GM12878 (cell line): ENCODE measurements at regions not wholly inside any gene's neighbourhood (a gene's known extent, or its start where the extent isn't known, plus 50 kb on each side); places are given as distances from the start of the nearest gene placed in this dataset.

Source experiments
- ATAC-seq: fragments of 200-7000 bp; cut with Tn5 transposase; 3 replicates; pipeline ENCODE4 v1.9.1; 2020; ENCODE audit warnings: mild to moderate bottlenecking, moderate library complexity
- BruUV-seq: library from RNA; stranded (reverse); fragments of 400-500 nt; replicated peaks from 2 replicates; lab custom pipeline; 2021; lab: Mats Ljungman, UMichigan
- CTCF ChIA-PET: fragments of 300-600 bp; sonication (Branson Sonifier 250); formaldehyde crosslinking; extraction: SDS; loops from one replicate; lab custom pipeline; 2021; ENCODE audit warnings: inconsistent platforms; lab: Yijun Ruan, JAX
- POLR2A ChIA-PET: fragments of 350-600 bp; formaldehyde crosslinking; extraction: SDS; loops from one replicate; lab custom pipeline; 2021; ENCODE audit warnings: inconsistent platforms; lab: Charles Lee
- RAD21 ChIA-PET: fragments of 300-600 bp; sonication (Branson Sonifier 250); formaldehyde crosslinking; loops from one replicate; lab custom pipeline; 2023; ENCODE audit warnings: antibody characterized with exemption; ENCODE audit not compliant: unreplicated experiment; lab: Charles Lee
- SMC1A ChIA-PET: fragments of 300-600 bp; sonication (Branson Sonifier 250); formaldehyde crosslinking; loops from one replicate; lab custom pipeline; 2023; ENCODE audit not compliant: unreplicated experiment, uncharacterized antibody; lab: Charles Lee
- DNase-seq: peaks from one replicate; pipeline ENCODE4 v3.0.0-alpha.2; 2011; ENCODE audit warnings: low read depth, low spot score
- FAIRE-seq: peaks from 3 replicates; lab custom pipeline; 2011; peaks lifted over from hg19 to GRCh38; lab: Jason Lieb, UNC
- H2AFZ ChIP-seq: 2 replicates; pipeline ENCODE4 v1.6.0; 2011; ENCODE audit warnings: low read depth, low read length, control low read depth; ENCODE audit not compliant: control insufficient read depth
- H3K27ac ChIP-seq: 2 replicates; pipeline ENCODE4 v1.5.1; 2011; ENCODE audit warnings: control low read depth; ENCODE audit not compliant: control insufficient read depth, insufficient read depth
- H3K27me3 ChIP-seq, 2 experiments: replicated peaks in 1 of 2; 2 replicates each; pipeline versions ENCODE4 v1.6.0 to v1.6.1; 2011; ENCODE audit warnings: low read length in 1 of 2; ENCODE audit not compliant: control insufficient read depth in 2 of 2, insufficient read depth in 2 of 2
- H3K36me3 ChIP-seq, 2 experiments: 2 replicates each; pipeline ENCODE4 v1.5.1; 2011; ENCODE audit warnings: low read length in 1 of 2; ENCODE audit not compliant: control insufficient read depth in 2 of 2, insufficient read depth in 2 of 2
- H3K4me1 ChIP-seq: 2 replicates; pipeline ENCODE4 v1.6.1; 2011; ENCODE audit warnings: mild to moderate bottlenecking, low read length, moderate library complexity, mixed read lengths; ENCODE audit not compliant: control insufficient read depth, insufficient read depth
- H3K4me2 ChIP-seq: 2 replicates; pipeline ENCODE4 v1.6.0; 2011; ENCODE audit warnings: control low read depth; ENCODE audit not compliant: control insufficient read depth, insufficient read depth
- H3K4me3 ChIP-seq: fragments of 200-600 bp; sonication (generic); 2 replicates; pipeline ENCODE4 v1.5.1; 2016
- H3K79me2 ChIP-seq: 2 replicates; pipeline ENCODE4 v1.6.0; 2011; ENCODE audit warnings: low read length; ENCODE audit not compliant: control insufficient read depth, insufficient read depth
- H3K9ac ChIP-seq: 2 replicates; pipeline ENCODE4 v1.8.0; 2011; ENCODE audit warnings: low read length, control low read depth, mixed read lengths; ENCODE audit not compliant: control insufficient read depth, insufficient read depth
- H3K9me3 ChIP-seq: replicated peaks from 3 replicates; pipeline ENCODE4 v1.5.1; 2011; ENCODE audit warnings: mild to moderate bottlenecking, low read length; ENCODE audit not compliant: control insufficient read depth, insufficient read depth
- H4K20me1 ChIP-seq: 2 replicates; pipeline ENCODE4 v1.6.0; 2011; ENCODE audit not compliant: control insufficient read depth, insufficient read depth
- ATF3 ChIP-seq: IDR thresholded peaks from 2 replicates; pipeline ENCODE4 v1.6.1; 2011; ENCODE audit warnings: low read depth, mild to moderate bottlenecking, low read length, moderate library complexity, borderline replicate concordance; ENCODE audit errors: extremely low read depth
- BACH1 ChIP-seq: fragments of 450-650 bp; IDR thresholded peaks from 2 replicates; pipeline ENCODE4 v1.6.1; 2017; ENCODE audit warnings: mild to moderate bottlenecking, borderline replicate concordance
- CHD2 ChIP-seq: IDR thresholded peaks from 2 replicates; pipeline ENCODE4 v1.6.1; 2011; ENCODE audit warnings: low read depth, low read length, improper control_type of control experiment, borderline replicate concordance
- ELK1 ChIP-seq: IDR thresholded peaks from 2 replicates; pipeline ENCODE4 v1.6.1; 2012; ENCODE audit warnings: low read depth, low read length, improper control_type of control experiment
- IRF3 ChIP-seq: fragments of 450-650 bp; IDR thresholded peaks from 2 replicates; pipeline ENCODE4 v1.6.1; 2014; ENCODE audit warnings: mild to moderate bottlenecking
- JUND ChIP-seq: IDR thresholded peaks from 2 replicates; pipeline ENCODE4 v1.6.1; 2012; ENCODE audit warnings: low read depth, mild to moderate bottlenecking, low read length, improper control_type of control experiment, moderate library complexity
- MTA2 ChIP-seq: fragments of 450-650 bp; IDR thresholded peaks from 2 replicates; pipeline ENCODE4 v1.6.1; 2016; ENCODE audit warnings: low read depth, mild to moderate bottlenecking, moderate library complexity
- MTA3 ChIP-seq: IDR thresholded peaks from 2 replicates; pipeline ENCODE4 v1.6.1; 2012; ENCODE audit warnings: low read length, inconsistent platforms, borderline replicate concordance
- MYC ChIP-seq: IDR thresholded peaks from 2 replicates; pipeline ENCODE4 v1.6.1; 2011; ENCODE audit warnings: mild to moderate bottlenecking, low read length, moderate library complexity, inconsistent platforms; ENCODE audit not compliant: insufficient read depth, insufficient replicate concordance, insufficient read length, severe bottlenecking
- RELA ChIP-seq: fragments of 450-650 bp; IDR thresholded peaks from 2 replicates; pipeline ENCODE4 v1.8.0; 2014; ENCODE audit warnings: borderline replicate concordance; ENCODE audit not compliant: partially characterized antibody
- SUPT20H ChIP-seq: IDR thresholded peaks from 2 replicates; pipeline ENCODE4 v1.6.1; 2011; ENCODE audit warnings: low read depth, mild to moderate bottlenecking, low read length, moderate library complexity, borderline replicate concordance; ENCODE audit not compliant: control insufficient read depth
- ZNF384 ChIP-seq: IDR thresholded peaks from 2 replicates; pipeline ENCODE4 v1.6.1; 2012; ENCODE audit warnings: low read depth, mild to moderate bottlenecking, low read length, improper control_type of control experiment, borderline replicate concordance
- ZSCAN29 ChIP-seq: fragments of 450-650 bp; IDR thresholded peaks from 2 replicates; pipeline ENCODE4 v1.6.1; 2017; ENCODE audit warnings: mild to moderate bottlenecking, moderate library complexity
- WGBS: methylation state at CpG from one replicate; pipeline ENCODE4 v1.1.6; 2016; ENCODE audit warnings: low lambda C conversion rate; ENCODE audit not compliant: insufficient replicate concordance, insufficient coverage; ENCODE audit errors: missing lambda C conversion rate; 5-methylcytosine and 5-hydroxymethylcytosine counted together
- in situ Hi-C: fragments of 300-500 bp; cut with MboI; formaldehyde crosslinking; loops from 9 replicates; pipeline ENCODE4 v1.14.3; 2018; ENCODE audit warnings: mixed read lengths
- intact Hi-C: fragments of 100-400 bp; cut with micrococcal nuclease; formaldehyde crosslinking; loops from one replicate; pipeline ENCODE4 v1.14.2; 2022; ENCODE audit not compliant: unreplicated experiment
- TF ChIP-seq, protein P1 (sequence below): IDR thresholded peaks from 2 replicates; pipeline ENCODE4 v1.6.1; 2011; ENCODE audit warnings: mild to moderate bottlenecking, low read depth, low read length, moderate library complexity; ENCODE audit not compliant: insufficient replicate concordance

DNA sequence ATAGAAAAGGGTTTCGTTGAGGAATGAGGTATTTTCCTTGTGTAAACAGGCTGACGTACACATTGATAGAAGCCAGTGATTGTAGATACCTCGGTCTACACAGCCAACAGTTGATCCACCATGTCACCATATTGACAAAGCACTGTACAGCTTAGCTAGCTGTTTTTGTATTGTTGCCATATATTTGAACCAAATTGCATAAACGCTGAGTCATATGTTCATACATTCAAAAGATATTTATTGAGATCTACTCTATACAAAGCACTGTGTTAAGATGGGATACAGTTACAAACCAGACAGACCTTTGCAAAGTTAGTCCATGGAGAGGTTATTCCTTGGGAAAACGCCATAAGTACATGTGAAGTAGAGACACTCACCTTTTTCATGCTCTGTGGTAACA lies 132.4 kb upstream of the ATP1B1 start:
- Histone ChIP-seq H4K20me1 (no peaks in the 10 kb centered on the region), H3K9me3 (no peaks in the 10 kb centered on the region; the same call in 2 of the 3 replicates), H3K79me2 (no peaks in the 10 kb centered on the region)
- ChIA-PET POLR2A (no interaction called here), SMC1A (interaction anchor here (1.1 kb wide), 1 partner anchor 24 kb away, joined by 3 read pairs; no protein-coding TSS in a partner anchor)
- 40% methylated on average over 5 of the region's 5 CpGs for WGBS
- BruUV-seq = no TSS peak
- no peak for DNase-seq
- TF ChIP-seq ELK1 (no peak), IRF3 (no peak), MTA3 (no peak), ZNF384 (no peak), BACH1 (no peak), SUPT20H (no peak), CHD2 (no peak), ZSCAN29 (no peak), MYC (no peak), JUND (no peak), MTA2 (no peak), ATF3 (no peak), RELA (no peak)
- TF ChIP-seq, protein P1, sequence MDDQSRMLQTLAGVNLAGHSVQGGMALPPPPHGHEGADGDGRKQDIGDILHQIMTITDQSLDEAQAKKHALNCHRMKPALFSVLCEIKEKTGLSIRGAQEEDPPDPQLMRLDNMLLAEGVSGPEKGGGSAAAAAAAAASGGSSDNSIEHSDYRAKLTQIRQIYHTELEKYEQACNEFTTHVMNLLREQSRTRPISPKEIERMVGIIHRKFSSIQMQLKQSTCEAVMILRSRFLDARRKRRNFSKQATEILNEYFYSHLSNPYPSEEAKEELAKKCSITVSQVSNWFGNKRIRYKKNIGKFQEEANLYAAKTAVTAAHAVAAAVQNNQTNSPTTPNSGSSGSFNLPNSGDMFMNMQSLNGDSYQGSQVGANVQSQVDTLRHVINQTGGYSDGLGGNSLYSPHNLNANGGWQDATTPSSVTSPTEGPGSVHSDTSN = no peak
- TF ChIP-seq, all 136 proteins: peak for 0
- no peak overlapping the region for H3K4me2 ChIP-seq
- FAIRE-seq (no peak), ATAC-seq (no peak)
- H3K4me1 ChIP-seq = no peaks in the 10 kb centered on the region
- intact Hi-C loops = no loop called here
- H3K27me3 ChIP-seq = no peaks in the 10 kb centered on the region
- H3K9ac ChIP-seq = no peak overlapping the region
- ChIA-PET RAD21 (no interaction called here), CTCF (no interaction called here)
- in situ Hi-C loops = no loop called here
- no peak overlapping the region for H2AFZ ChIP-seq
- H3K36me3 ChIP-seq = no peaks in the 10 kb centered on the region
- no peak overlapping the region for H3K4me3 ChIP-seq
- H3K27ac ChIP-seq = no peak overlapping the region
